OCI-LY1 (cell line): ENCODE measurements at regions not wholly inside any gene's neighbourhood (a gene's known extent, or its start where the extent isn't known, plus 50 kb on each side); places are given as distances from the start of the nearest gene placed in this dataset.

Experiments used
- H2AFZ ChIP-seq: fragments of 200-600 bp; sonication (generic), shearing (Covaris generic); 2 replicates; pipeline ENCODE4 v1.6.0; 2014; ENCODE audit warnings: antibody characterized with exemption, mild to moderate bottlenecking, low read length
- H3F3A ChIP-seq: fragments of 200-600 bp; sonication (generic), shearing (Covaris generic); 2 replicates; pipeline ENCODE4 v1.6.0; 2014; ENCODE audit warnings: mild to moderate bottlenecking, antibody characterized with exemption, low read length, moderate library complexity; ENCODE audit not compliant: insufficient read depth
- H3K27ac ChIP-seq: fragments of 200-600 bp; sonication (generic); 2 replicates; pipeline ENCODE4 v1.5.1; 2014; ENCODE audit warnings: low read length, mixed run types, mild to moderate bottlenecking, low read depth; ENCODE audit not compliant: poor library complexity, severe bottlenecking
- H3K27me3 ChIP-seq: fragments of 200-600 bp; sonication (generic); 2 replicates; pipeline ENCODE4 v1.6.0; 2014; ENCODE audit warnings: antibody characterized with exemption, mild to moderate bottlenecking, low read length, moderate library complexity; ENCODE audit not compliant: insufficient read depth
- H3K36me3 ChIP-seq: fragments of 200-600 bp; sonication (generic); 2 replicates; pipeline ENCODE4 v1.6.1; 2014; ENCODE audit warnings: mild to moderate bottlenecking, antibody characterized with exemption, low read length, moderate library complexity, mixed read lengths; ENCODE audit not compliant: insufficient read depth
- H3K4me1 ChIP-seq: fragments of 200-600 bp; sonication (generic); 2 replicates; pipeline ENCODE4 v1.5.1; 2014; ENCODE audit warnings: mild to moderate bottlenecking, low read length, moderate library complexity; ENCODE audit not compliant: insufficient read depth, severe bottlenecking
- H3K4me2 ChIP-seq: fragments of 200-600 bp; sonication (generic), shearing (Covaris generic); 2 replicates; pipeline ENCODE4 v1.6.1; 2014; ENCODE audit warnings: low read length
- H3K4me3 ChIP-seq: fragments of 200-600 bp; sonication (generic); 2 replicates; pipeline ENCODE4 v1.5.1; 2014; ENCODE audit warnings: low read length, low read depth, mild to moderate bottlenecking, mixed read lengths; ENCODE audit not compliant: poor library complexity, severe bottlenecking
- H3K79me2 ChIP-seq: fragments of 200-600 bp; shearing (Covaris generic); 2 replicates; pipeline ENCODE4 v1.6.1; 2016; ENCODE audit warnings: mixed run types, low read length, mixed read lengths; ENCODE audit not compliant: insufficient read depth
- H3K9ac ChIP-seq: fragments of 200-600 bp; sonication (generic), shearing (Covaris generic); 2 replicates; pipeline ENCODE4 v1.6.1; 2014; ENCODE audit warnings: mild to moderate bottlenecking, low read length, mixed read lengths
- H3K9me2 ChIP-seq: fragments of 200-600 bp; sonication (generic), shearing (Covaris generic); 2 replicates; pipeline ENCODE4 v1.6.1; 2014; ENCODE audit warnings: low read depth, mild to moderate bottlenecking, low read length, mixed read lengths
- H3K9me3 ChIP-seq: fragments of 200-600 bp; shearing (Covaris generic); 2 replicates; pipeline ENCODE4 v1.6.1; 2014; ENCODE audit warnings: low read length, mixed read lengths
- H4K20me1 ChIP-seq: fragments of 200-600 bp; sonication (generic), shearing (Covaris generic); 2 replicates; pipeline ENCODE4 v1.6.0; 2016; ENCODE audit warnings: mild to moderate bottlenecking, low read length; ENCODE audit not compliant: insufficient read depth
- CTCF ChIP-seq: fragments of 200-600 bp; sonication (generic), shearing (Covaris generic); IDR thresholded peaks from 2 replicates; pipeline ENCODE4 v1.5.1; 2017; ENCODE audit warnings: mild to moderate bottlenecking, antibody characterized with exemption, low read length, moderate library complexity, mixed read lengths
- EZH2 ChIP-seq: fragments of 200-600 bp; sonication (generic), shearing (Covaris generic); IDR thresholded peaks from 2 replicates; pipeline ENCODE4 v1.8.0; 2017; ENCODE audit warnings: borderline replicate concordance, mixed run types, mild to moderate bottlenecking, antibody characterized with exemption, low read length, moderate library complexity, mixed read lengths

GRCh38 chrY:8629636-8630035, 707.6 kb upstream of the TSPY4 start:
- no peak overlapping the region for H3K9ac ChIP-seq
- H3K9me3 ChIP-seq: no peaks in the 10 kb centered on the region
- H2AFZ ChIP-seq: no peak overlapping the region
- H3K79me2 ChIP-seq: no peaks in the 10 kb centered on the region
- H3K9me2 ChIP-seq: no peaks in the 10 kb centered on the region
- H3F3A ChIP-seq: no peaks in the 10 kb centered on the region
- H3K4me1 ChIP-seq: no peaks in the 10 kb centered on the region
- H3K4me2 ChIP-seq: no peak overlapping the region
- no peaks in the 10 kb centered on the region for H3K27me3 ChIP-seq
- TF ChIP-seq CTCF: no peak
- H3K36me3 ChIP-seq: no peaks in the 10 kb centered on the region
- no peaks in the 10 kb centered on the region for H4K20me1 ChIP-seq
- no peak overlapping the region for H3K27ac ChIP-seq
- H3K4me3 ChIP-seq: no peak overlapping the region

GRCh38 chrY:8638111-8638510, 699.2 kb upstream of the TSPY4 start:
- H3K4me2 ChIP-seq: no peak overlapping the region
- no peaks in the 10 kb centered on the region for H3K9me3 ChIP-seq
- H3K9ac ChIP-seq: no peak overlapping the region
- no peak for TF ChIP-seq EZH2
- TF ChIP-seq CTCF: no peak
- no peaks in the 10 kb centered on the region for H3K27me3 ChIP-seq
- no peak overlapping the region for H2AFZ ChIP-seq
- no peaks in the 10 kb centered on the region for H4K20me1 ChIP-seq
- H3K9me2 ChIP-seq: no peaks in the 10 kb centered on the region
- no peaks in the 10 kb centered on the region for H3K36me3 ChIP-seq
- no peak overlapping the region for H3K4me3 ChIP-seq
- no peak overlapping the region for H3K27ac ChIP-seq
- no peaks in the 10 kb centered on the region for H3K4me1 ChIP-seq
- no peaks in the 10 kb centered on the region for H3F3A ChIP-seq
- no peaks in the 10 kb centered on the region for H3K79me2 ChIP-seq

- H3K4me1 ChIP-seq: no peaks in the 10 kb centered on the region
- TF ChIP-seq CTCF: no peak
- no peak for TF ChIP-seq EZH2
- H3F3A ChIP-seq: no peaks in the 10 kb centered on the region
- no peak overlapping the region for H3K4me3 ChIP-seq
- H3K79me2 ChIP-seq: no peaks in the 10 kb centered on the region
- no peak overlapping the region for H3K9ac ChIP-seq
- H3K9me2 ChIP-seq: no peaks in the 10 kb centered on the region
- no peak overlapping the region for H3K27ac ChIP-seq
- H3K4me2 ChIP-seq: no peak overlapping the region
- no peaks in the 10 kb centered on the region for H3K27me3 ChIP-seq
- H3K36me3 ChIP-seq: no peaks in the 10 kb centered on the region
- H2AFZ ChIP-seq: no peak overlapping the region
- H3K9me3 ChIP-seq: no peaks in the 10 kb centered on the region
- no peaks in the 10 kb centered on the region for H4K20me1 ChIP-seq
Measured at GRCh38 chrY:8644926-8645325, 692.3 kb upstream of the TSPY4 start.
